HG03575 (cell line): ENCODE measurements at regions not wholly inside any gene's neighbourhood (a gene's known extent, or its start where the extent isn't known, plus 50 kb on each side); places are given as distances from the start of the nearest gene placed in this dataset.
"Not testable (repeated sequence)": the region's sequence is repeated elsewhere in the genome, so short reads cannot be mapped to it uniquely, and the experiment has no call there.

ENCODE experiments used
- ATAC-seq: cut with Tn5 transposase; IDR thresholded peaks from one replicate; pipeline ENCODE4 v1.9.1; 2021; ENCODE audit not compliant: unreplicated experiment, insufficient number of reproducible peaks, low FRiP score; ENCODE audit errors: extremely low read depth

GRCh38 chr14:98194821-98195220, 1077.2 kb downstream of the BCL11B start:
- ATAC-seq = no peak

- no peak for ATAC-seq
Measured at GRCh38 chr14:98195256-98195655, 1076.7 kb downstream of the BCL11B start.

- ATAC-seq = no peak
Measured at GRCh38 chr14:98197933-98198332, 1074.1 kb downstream of the BCL11B start.

- no peak for ATAC-seq
Measured at GRCh38 chr14:98198385-98198784, 1073.6 kb downstream of the BCL11B start.

GRCh38 chr14:98200601-98201000, 1071.4 kb downstream of the BCL11B start:
- no peak for ATAC-seq

- ATAC-seq = no peak
Measured at GRCh38 chr14:98203421-98203820, 1068.6 kb downstream of the BCL11B start.

GRCh38 chr14:98204139-98204538, 1067.9 kb downstream of the BCL11B start:
- no peak for ATAC-seq

DNA sequence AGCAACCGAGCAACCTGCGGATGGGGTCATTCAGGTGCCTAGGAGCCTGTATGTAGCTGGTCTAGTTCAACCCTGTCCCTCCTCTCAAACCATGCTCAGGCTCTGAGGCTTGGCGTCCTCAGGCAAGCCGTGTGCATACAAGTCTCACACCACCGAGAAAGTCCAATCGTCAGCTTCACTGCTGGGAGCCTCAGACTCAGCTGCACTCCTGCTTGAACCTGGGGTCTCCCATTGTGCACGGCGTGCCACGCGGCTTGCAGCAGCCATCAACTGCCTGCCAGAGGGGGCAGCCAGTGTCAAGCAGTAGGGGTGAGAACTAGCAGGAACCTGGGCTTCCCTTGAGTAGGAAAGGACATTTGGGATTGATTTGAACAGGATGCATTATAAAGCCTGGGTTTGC, 1064.6 kb downstream of the BCL11B start:
- no peak for ATAC-seq

GRCh38 chr14:98208211-98208611, 1063.8 kb downstream of the BCL11B start:
- no peak for ATAC-seq

DNA sequence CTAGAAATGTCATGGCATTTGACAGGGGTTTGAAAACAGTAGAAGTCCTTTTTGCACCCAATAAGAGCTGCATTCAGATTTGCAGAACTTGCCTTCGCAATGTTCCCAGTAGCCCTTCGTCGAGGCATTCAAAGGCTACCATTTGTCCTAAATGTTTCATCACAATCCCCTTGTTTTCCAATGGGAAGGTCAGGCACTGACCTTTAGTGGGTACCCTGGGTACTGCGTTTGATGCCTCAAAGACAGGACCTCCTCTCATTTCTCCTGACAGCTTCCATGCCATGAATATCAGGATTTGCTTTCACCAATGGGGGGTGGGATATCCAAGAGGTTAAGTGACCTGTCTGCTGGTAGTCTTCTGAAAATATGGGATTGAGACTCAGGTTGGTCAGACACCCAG, 1063.1 kb downstream of the BCL11B start:
- no peak for ATAC-seq

GRCh38 chr14:98210045-98210672, 1061.8 kb downstream of the BCL11B start:
- ATAC-seq = no peak

GRCh38 chr14:98217530-98217929, 1054.5 kb downstream of the BCL11B start:
- no peak for ATAC-seq

- ATAC-seq = no peak
Measured at GRCh38 chr14:98218218-98218617, 1053.8 kb downstream of the BCL11B start.

DNA sequence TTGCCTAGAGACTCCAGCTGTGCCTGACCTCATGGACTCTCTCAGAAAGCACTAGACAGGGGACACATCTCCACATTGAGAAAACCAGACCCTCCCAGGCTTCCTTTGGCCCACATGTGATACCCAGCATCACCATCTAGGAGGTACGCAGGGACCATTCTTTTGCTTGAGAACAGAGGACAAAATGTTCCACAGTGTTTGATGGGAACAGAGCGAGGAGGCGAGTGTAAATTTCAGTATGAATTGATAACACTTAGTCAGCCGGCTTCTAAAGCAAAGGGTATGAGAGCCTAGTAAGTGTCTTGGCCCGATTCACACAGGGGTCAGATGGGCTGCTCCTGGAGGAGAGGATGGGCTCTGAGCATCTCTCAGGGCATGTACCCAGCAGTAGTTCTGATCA, 1052.4 kb downstream of the BCL11B start:
- ATAC-seq = no peak

DNA sequence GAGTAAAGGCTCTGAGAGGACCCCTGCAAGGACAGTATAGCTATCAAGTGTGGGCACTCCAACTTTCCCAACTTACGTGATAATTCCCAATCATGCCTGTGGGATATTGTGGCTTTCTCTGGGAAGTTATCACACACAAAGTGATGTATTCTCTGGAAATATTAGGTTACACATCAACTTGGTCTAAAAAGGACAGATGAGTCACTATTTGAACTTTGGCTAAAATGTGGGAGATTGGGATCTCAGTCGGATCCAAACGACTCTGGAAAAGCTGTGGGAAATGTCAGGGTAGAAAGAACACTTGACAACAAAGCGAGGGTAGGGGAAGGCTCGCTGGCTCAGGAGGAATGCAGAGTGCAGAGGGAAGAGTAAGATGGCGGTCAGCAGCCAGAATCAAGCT, 1048.9 kb downstream of the BCL11B start:
- no peak for ATAC-seq

- ATAC-seq = not testable (repeated sequence)
Measured at GRCh38 chr14:98223710-98224109, 1048.3 kb downstream of the BCL11B start.

DNA sequence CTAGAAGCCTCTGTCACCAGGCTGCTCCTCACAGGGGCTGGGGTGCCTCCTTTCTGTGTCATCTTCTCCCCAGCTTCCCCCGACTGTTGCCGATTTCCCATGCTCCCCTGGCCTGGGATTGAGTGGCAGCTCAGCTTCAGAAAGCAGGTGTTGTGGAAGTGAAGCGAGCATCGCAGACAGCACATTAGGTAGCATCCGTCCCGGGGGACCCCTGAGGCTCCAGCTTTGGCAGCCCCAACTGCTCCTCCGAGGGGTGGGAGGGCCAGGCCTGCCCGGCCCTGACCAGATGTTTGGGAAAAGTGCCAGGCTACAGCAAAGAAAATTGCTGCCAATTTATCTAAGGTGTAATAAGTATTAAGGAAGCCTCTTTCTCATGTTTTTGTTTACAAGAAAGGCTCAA, 1045.6 kb downstream of the BCL11B start:
- ATAC-seq = no peak

GRCh38 chr14:98227000-98227726, 1044.8 kb downstream of the BCL11B start:
- ATAC-seq = no peak

- ATAC-seq = no peak
Measured at GRCh38 chr14:98227727-98228111, 1044.3 kb downstream of the BCL11B start.

DNA sequence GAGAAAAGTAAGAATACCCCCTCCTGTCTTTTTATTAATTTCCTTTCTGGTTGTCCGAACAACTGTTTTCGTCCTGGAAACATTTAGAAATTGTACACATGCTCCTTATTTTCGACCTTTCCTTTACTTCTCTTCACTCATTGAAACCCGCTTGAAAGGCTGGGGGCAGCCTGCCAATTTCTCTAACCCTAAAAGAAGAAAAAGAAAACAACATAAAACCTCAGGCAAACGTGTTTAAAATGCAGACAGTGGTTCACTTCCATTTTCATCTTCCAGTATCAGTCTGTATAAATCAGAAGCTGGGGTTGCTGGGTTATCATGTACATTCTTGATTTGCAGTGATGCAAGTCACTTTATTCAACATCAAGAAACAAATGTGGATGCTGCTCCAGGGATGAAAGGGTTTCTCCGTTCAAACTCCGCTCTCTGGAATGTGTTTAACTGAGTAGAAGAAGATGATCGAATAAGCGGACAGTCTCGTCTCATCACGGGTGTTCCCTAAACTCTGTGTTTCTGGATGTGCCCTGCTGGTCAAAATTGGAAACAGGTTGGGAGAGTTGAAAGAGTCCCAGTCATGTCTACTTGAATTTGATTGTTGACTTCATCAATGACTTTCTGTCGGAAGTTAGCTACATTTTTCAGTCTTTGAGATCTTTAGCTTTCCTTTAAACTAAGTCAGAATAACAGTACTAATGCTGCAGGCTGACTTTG, 1042.2 kb downstream of the BCL11B start:
- ATAC-seq = no peak
